ENCODE measurements at regions not wholly inside any gene's neighbourhood (a gene's known extent, or its start where the extent isn't known, plus 50 kb on each side); places are given as distances from the start of the nearest gene placed in this dataset.

DNA sequence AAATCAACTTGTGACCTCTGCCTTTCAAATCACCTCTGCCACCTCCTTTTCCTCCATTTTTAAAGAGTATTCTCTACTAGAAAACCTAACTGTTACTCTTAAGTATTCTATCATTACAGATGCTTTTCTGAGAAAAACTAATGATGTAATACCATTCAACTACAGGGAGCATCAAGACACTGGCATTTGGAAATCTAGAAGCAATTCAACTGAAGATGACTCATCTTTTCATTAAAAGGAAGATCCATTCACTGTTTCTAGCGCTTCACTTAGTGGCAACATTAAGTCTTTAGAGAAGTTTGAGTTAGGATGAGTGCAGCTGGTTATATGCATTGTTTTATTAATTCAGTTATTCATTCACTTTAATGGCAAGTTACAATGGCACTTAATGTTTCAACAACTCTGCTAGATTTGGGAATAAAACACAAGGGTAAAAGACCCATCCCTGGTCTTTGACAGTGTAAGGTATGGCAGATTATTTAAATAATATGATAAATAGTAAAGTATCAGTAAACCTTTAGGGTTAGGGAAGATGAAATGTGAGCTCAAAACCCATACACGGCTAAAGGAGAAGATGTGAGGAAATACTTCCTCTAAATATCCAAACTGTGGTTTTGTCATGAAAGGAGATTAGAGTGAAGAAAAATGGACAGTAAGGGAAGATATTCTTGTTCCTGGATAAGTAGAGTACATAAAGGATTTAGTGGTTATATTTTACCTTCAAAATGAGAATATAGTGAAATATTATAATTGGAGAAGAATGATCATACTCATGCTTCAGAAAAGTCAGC, 61.7 kb downstream of the KCNJ2 start:
- DNase-seq, result no peak

DNA sequence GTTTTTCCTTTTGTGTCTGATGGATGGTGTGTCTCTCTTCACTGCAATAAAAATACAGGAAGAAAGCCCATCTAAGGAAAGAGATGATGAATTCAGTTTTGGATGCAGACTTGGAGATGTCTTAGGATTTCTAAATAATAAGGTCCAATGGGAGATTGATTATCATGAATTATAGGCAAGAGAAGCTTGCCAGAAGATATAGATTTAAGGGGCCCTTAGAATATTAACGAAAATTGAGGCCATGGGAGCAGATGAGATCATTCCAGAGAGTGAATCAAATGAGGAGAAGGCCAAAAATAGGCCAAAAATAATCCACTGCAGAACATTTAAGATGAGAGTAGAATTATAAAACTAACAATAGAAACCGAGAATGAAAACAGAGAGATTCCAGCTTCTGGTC, 63.1 kb downstream of the KCNJ2 start:
- no peak for DNase-seq

DNA sequence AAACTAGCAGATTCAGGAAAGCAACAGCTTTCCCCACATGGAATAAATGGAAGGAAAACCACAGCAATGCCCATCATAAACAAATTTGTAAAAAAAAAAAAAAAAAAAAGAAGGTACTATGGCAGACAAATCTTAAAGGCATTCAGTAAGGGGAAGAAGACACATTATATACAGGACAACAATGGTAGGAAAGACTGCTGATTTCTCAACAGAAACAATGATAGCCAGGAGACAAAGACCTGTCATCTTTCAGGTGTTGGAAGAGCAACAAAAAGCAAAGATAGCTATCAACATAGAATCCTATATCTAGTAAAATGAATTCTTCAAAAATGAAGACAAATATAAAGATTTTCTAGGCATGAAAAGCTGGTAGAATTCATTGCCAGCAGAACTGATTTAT, 65.9 kb downstream of the KCNJ2 start:
- DNase-seq, result no peak

DNA sequence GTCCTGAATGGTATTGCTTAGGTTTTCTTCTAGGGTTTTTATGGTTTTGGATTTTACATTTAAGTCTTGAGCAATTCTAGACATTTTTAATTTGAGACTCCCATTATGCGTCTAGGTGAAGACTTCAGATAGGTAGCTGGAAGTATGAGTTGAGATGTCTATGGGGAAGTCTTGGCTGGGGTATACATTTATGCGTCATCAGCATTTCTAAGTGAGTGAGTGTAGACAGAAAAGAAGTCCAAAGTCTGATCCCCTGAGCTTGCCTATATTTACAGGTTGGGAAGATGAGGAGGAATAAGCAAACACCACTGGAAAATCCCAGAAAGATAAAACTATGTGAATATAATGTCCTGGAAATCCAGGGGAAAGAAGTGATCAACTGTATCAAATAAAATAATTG, 68.9 kb downstream of the KCNJ2 start:
- DNase-seq, result no peak

DNA sequence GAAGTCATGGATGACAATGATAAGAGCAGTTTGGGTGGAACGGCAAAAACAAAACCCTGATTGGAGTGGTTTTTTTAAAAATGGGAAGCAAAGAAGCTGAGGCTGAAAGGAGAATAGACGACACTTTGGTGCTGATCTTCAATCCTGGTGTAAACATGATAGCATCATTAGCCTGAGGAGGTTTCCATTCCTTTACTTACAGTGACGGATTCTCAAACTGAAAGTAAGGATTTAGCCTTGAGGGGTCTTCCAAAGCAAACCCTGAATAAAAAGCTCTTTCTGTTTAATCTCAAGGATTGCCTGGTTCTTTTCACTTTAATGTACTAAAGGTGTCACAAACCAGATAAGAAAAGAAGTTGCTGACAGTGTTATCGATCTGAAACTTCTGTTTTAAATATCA, 69.3 kb downstream of the KCNJ2 start:
- no peak for DNase-seq

DNA sequence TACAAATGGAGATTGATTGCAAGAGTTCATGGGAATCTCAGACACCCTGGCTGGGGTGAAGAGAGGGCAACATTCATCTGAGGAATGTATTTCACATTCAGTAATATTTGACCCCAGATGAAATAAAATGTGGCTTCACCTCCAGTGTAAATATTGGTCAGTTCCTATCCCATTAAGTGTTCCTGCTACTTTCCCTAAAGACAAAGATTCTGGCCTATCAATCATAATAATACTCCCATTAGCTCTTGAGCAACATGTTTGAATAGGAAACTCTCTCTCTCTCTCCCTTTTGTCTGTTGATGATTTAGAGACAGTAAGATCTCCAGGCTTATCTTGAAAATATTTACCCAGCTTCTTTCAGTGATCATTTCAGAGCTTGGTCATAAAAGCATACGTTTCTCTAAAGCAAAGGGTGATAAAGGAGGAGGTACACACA, 70.1 kb downstream of the KCNJ2 start:
- no peak for DNase-seq

DNA sequence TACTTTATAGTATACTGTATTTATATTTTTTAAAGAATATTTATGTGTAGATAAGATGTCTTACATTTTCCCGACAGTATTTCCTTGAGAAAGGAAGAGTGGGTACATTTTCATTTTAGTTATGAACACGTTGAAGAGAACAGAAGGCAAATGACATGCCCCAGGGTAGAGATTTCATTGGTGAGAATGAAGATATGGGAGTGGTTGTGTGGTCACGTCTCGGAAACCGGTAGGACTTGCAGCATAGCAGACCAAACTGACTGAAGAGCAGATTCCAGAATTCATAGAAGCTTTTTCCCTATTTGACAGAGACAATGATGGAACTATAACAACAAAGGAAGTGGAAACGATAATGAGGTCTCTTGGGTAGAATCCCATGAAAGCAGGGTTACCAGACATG, 71.7 kb downstream of the KCNJ2 start:
- DNase-seq, result no peak

DNA sequence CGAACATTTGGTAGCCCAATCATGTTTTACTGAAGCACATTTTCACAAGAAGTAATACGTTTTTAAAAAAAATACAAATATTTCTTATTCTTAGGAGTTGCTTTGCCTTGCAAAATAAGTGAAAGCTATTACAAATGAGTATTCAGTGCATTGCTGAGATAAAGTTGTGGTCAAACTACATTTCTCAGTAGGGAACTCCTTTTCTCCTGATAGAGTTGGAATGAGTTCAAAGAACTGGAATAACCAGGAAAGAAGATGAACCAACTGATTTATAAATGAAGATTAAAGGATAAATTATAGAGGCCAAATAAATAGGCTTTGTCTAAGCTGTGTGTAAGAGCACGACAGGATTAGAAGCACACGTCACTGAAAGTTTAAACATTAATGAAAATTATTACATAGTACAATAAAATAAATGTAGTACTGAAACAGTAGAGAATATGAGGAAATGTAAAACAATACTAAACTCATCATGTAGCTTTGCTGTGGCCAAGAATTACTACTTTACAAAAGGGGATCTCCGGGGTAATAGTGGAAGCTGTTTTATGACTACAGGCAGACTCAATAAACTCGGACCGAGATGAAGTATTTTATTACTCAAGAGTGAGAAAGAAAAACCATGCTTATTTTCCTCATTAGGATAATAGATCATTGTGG, 73.6 kb downstream of the KCNJ2 start:
- DNase-seq, result no peak

DNA sequence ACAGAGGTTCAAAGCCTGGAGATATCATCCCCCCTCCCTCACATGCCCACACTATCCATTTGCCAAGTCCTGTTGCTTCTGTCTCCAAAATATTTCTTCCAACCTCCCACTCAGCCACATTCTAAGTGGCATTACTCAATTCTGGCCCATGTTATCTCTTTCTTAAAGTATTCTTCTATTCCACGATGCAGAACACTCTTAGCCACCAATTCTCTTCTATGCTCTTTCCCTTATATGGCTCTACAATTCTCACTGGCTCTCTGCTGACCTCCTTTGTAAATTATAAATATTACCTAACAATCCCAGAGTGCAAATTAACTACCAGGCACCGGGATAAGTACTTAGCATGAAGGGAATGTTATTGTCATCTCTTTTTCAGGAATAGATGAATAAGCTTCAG, 82.4 kb downstream of the KCNJ2 start:
- no peak for DNase-seq

DNA sequence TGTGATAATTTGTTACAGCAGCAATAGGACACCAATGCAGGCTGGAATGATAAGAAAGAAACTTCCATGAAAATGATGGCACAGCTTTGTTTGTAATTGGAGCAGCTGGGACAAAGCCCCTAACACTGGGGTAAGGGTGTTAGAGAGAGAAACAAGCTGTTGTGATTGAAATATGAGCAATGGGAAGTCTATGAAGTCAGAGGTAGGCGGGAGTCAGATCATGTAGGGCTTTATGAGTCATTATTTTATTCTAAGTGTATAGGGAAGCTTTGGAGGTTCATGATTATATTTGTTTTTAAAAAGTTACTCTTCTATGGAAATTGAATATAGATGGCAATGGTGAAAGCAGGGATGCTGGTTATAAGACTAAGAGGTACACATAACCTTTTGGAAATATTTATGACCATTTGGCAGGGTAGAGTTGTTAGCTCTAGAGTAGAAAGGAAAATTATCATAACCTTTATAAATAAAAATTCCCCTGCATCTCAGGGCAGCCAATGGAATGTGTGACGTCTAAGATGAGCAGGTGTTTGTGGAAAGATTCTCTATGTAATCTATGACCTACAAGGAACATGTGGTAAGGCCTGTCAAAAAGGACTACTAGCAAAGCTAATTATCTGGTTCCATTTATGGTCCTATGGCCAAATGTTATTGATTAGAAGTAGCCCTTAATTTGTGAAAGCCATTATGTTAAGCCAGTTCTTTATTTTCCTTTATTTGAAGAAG, 85.6 kb downstream of the KCNJ2 start:
- DNase-seq, result no peak

DNA sequence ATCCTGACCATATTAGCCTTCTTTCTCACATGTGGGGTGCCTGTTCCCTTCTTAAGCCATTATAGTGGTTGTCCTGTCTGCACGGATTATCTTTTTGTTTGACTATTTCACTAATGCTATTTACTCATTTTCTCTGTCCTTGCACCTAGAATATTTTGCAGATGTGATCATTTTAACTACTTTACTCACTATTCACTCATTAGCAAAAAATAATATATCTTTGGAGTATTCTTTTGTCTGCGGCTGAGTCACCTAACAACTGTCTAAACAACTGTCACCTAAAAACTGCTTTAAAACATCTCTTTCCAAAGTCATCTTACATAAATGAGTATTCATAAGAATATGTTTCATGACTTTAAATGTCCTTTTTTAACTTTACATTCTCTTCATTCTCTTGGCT, 87.4 kb downstream of the KCNJ2 start:
- no peak for DNase-seq

DNA sequence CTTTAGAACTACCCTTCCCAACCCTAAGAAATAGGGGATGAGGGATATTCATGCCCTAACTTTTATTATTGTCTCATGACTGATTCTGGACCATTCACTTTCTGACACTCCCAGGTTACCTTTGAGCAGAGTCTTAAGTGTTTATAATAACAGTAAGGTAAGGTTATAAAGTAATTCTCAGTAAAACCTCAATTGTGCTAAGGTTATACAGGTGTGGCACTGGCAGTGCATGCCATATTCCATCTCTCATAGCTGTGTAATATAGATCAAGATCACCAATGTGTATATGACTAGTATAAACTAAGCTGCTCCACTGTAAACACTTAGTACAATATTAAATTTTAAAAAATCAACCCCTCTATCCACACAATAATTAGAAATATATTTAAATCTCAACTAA, 89.1 kb downstream of the KCNJ2 start:
- no peak for DNase-seq

DNA sequence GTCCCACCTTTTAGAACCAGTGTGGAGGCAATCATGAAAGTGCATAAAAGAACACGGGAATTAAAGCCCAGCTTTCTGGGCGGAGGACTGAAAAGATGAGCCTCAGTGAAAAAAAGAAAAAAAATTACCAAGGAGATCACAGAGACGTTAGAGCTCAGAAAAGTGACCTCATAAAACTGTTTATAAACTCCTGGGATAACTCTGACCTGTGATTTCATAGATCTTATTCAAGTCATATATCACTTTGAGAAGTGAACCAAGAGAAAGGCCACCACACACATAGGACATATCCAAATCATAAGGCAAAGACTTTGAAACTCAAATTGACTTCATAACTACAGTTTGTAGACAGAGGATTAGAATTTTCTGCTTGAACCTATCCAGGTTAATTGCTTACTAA, 90.1 kb downstream of the KCNJ2 start:
- no peak for DNase-seq

DNA sequence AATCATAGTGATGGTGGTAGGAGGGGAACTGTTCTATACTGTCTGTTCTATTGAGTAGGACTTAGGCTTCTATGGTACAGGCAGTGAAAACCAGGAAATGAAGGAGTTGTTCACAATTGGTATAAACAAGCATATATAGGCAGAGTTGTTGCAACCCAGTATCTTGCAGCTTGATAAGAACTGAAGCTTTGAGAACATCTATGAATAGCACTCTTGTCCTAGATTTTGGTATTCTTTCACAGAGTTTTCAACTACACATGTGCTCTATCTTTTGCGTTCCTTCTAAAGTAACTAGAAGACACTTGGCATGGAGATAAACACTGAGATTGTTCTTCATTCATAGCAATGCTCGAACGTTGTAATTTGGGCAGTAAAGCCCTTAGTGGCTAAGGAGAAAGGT, 91.8 kb downstream of the KCNJ2 start:
- no peak for DNase-seq

DNA sequence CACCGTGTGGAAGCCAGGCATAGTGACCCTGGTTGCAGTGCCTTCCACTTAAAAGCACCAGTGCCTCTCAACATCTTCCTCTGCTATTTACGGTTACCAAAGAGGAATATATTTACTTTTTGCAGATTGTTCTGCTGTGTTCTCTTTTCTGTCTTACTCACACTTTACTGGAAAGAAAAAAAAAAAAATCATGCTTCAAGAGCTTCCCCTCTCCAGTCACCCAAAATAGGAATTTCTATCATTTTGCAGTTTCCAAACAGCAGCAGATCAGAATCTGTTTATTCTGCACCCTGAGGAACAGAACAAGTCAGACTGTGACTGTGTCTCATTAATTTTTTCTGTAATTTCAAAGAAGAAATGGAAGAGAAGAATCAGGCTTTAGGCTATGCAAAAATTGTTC, 96.1 kb downstream of the KCNJ2 start:
- no peak for DNase-seq

DNA sequence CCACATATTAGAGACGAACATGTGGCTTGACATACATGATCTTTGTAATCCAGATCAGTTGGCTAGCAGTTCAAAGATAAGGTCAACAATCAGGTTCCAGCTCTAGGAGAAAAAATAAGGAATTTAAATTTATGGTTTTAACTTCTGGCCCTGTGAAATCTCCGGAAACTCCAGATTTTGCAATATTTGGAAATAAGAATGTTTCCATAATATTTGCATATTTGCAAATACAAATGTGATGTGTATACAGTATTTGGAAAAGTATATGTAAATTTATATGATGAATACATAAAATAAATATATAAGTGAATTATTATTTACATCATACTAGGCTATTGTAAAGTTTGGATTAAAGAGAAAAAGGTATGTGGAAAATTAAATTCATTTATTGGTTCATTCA, 97.1 kb downstream of the KCNJ2 start:
- DNase-seq, result no peak

DNA sequence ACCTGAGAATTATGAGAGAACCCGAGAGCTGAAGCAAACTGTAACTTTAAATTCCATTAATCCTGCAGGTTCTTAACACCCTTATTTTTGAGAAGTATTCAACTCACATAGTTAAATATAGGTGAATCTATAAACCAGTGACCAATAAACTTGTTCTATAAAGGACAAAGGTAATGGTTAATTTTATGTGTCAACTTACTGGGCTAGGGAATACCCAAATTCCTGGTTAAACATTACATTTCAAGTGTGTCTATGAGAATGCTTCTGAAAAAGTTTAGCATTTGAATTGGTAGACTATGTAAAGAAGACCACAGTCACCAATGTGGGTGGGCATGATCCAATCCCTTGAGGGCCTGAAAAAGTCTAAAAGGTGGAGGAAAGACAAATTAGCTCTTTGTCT, 99.1 kb downstream of the KCNJ2 start:
- DNase-seq, result no peak

DNA sequence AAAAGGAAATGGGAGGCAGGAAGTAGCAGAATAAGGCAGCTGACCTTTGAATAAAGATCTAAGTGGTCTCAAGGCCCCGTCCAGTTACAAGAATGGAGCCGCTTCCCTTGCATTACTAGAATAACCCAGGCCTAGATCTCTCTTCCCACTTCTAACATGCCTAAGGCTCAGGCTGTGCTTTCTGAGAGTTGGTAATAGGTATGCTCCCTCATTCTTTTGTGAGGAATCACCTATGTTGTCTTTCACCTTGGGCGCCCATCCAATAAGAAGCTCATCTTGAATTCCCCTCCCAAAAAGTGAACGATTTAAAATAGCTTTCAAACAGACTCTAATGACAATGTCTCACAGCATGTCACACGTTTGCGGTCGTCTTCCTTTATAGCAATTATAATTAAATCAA, 101.2 kb downstream of the KCNJ2 start:
- no peak for DNase-seq

DNA sequence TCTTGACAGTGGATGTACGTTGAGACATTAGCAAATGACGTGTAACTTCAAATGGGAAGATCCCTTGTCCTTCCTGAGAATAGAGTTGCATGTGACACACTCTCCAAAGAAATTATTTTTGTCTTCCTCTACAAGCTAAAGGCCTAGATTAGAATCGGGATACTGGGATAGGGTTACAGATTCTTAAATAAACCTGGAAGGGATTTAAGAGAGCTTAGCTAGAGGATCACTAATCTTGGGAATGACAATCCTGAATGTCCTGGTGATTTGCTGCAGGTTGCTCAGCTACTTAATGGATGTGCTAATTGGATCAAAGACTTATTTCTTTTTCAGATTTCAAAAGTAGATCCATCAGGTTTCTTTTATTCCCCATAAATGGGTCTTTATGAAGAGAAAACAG, 101.9 kb downstream of the KCNJ2 start:
- DNase-seq, result no peak

DNA sequence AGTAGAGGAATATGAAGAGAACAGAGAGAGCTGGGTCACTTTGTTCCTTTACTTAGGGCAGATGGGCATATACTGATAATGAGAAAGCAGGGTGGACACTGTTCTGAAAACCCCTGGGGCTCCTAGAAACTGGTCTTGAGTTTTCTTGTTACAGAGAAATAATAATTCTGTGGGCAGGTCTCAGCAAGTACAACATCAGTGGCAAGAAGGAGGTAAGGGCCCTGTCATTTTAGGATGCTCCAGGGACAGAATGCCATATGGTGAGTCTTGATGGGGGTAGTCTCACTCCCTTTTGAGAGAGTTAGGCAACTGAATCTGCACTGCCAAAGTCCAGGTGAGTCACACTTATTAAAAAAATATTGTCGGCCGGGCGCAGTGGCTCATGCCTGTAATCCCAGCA, 102.3 kb downstream of the KCNJ2 start:
- DNase-seq, result no peak

DNA sequence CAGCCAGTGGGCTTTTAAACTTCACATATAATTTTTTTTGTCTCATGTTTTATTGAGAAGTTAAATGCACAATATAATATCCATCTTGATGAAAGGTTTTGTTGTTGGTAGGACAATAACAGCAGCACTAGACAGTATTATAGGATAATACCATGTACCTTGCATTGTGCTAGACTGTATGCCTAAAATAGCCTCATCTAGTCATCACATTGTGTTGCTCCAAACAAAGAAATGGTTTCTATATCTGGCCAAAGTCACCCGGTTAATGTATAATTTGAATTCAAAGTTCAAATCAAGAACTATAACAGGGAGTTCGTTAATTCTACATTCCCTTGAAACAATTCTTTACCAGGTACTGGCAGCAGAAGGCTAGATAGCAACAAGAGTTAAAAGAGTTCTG, 104.9 kb downstream of the KCNJ2 start:
- DNase-seq, result no peak

DNA sequence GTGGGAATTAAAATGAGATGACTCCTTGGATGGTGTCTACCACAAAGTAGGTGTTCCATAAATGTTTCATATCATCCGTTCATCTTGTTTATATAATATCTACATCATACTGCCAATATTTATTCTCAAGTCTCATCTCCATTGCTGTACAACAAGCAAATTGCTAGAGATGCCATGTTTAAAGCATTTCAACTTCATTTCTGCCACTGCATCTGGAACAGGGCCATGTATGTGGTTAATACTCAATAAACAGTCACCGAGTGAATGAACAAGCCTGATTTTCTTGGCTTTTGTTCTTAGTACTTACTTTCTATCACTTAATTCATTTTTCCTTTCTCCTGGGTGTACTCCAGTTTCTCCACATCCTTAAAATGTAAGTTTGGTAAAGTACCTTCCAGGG, 107.6 kb downstream of the KCNJ2 start:
- no peak for DNase-seq

DNA sequence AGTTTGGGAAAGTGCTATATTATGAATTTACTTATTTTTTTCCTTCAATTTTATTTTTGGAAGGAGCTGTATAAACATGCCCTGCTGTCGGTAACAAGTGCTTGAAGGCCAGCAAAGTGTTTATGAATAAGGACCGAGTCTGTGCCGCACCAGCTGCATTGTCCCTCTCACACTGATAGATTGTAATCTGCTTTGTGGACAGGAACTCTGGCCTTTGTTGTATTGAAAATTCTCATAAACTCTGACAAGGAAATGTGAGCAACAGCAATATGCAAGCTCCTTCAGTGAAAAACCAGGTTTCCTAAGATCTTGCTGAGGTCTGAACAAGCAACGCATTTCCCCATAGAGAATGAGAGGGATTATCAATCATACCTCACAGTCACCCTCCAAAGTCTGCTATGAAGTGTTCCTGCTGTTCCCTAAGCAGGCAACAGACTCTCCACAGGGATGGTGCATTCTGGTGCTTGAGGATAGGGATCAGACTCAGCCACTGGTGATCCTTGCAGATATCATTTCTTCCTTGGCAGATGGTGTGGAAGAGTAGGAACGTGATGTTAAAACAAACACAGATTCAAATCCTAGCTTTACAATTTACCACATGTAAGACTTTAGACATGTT, 109.6 kb downstream of the KCNJ2 start:
- DNase-seq, result no peak

DNA sequence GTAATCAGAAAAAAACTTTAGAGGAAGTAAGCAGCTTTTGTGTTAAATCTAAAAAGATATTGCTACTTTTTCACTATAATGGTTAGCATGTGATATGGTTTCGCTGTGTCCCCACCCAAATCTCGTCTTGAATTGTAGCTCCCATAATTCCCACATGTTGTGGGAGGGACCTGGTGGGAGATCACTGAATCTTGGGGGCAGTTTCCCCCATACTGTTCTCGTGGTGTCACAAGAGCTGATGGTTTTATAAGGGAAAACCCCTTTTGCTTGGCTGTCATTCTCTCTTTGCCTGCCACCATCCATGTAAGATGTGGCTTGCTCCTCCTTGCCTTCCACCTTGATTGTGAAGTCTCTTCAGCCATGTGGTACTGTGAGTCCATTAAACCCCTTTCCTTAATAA, 117.1 kb downstream of the KCNJ2 start:
- DNase-seq, result no peak
